ENCODE measurements at regions not wholly inside any gene's neighbourhood (a gene's known extent, or its start where the extent isn't known, plus 50 kb on each side); places are given as distances from the start of the nearest gene placed in this dataset.

GRCh38 chr2:200243441-200243840 lies 63.1 kb upstream of the SPATS2L start:
- ATAC-seq, result no peak
- no peak for DNase-seq (ENCODE audit: low spot score)

DNA sequence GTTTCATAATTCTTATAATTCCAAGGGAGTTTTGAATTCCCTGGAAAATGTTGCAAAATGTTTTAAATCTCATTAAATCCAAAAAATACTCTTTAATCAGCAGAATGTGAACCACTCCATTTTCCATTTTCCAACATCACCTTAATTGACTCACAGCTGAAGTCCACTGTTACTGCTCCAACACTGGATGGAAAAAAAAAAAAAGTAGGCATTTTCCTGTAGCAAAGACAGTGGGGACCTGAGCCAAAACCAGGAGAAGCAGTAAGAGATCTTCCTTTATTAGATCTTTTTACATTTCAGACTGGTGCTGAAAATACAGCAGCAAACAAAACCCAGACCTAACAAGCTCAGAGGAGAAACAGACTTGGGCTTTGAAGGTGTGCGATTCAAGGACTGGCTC lies 62.4 kb upstream of the SPATS2L start:
- ATAC-seq, result no peak
- DNase-seq (ENCODE audit: low spot score), result no peak

- DNase-seq (ENCODE audit: low spot score) (no peak), ATAC-seq (no peak)
Observed at GRCh38 chr2:200247494-200247893, 59.0 kb upstream of the SPATS2L start.

GRCh38 chr2:200252265-200253067 lies 54.0 kb upstream of the SPATS2L start:
- no peak for DNase-seq (ENCODE audit: low spot score)

DNA sequence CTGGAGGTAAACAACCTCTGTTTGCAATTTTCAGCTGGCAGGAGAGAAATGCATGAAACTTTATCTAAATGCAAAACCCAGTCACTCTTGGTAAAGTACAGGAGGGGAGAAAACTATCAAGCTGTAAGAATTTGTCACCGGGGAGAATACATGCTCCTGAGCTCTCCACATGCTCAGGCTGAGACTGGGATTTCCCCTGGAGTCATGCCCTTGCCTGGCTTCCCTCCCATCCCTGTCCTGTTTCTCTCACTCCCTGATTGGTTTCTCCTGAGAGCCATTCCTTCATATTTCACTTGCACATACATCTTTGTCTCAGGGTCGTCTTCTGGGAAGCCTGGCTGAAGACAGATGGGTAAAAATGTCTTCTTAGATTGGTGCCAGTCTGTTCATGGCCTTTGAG lies 52.9 kb upstream of the SPATS2L start:
- DNase-seq (ENCODE audit: low spot score) (no peak), ATAC-seq (peak; percentile 63)

More at GRCh38 chr2:200252265-200253067, 54.0 kb upstream of the SPATS2L start:
- ATAC-seq, result no peak

- DNase-seq (ENCODE audit: low spot score) (no peak), ATAC-seq (no peak)
Observed at GRCh38 chr2:200254773-200255172, 51.7 kb upstream of the SPATS2L start.

GRCh38 chr2:200255549-200255948 lies 50.9 kb upstream of the SPATS2L start:
- ATAC-seq (peak; percentile 62), DNase-seq (ENCODE audit: low spot score) (no peak)

All from left lobe of liver (tissue), 2 donors.